Activated CD8-positive, alpha-beta T cell treated with anti-CD3 and anti-CD28 coated beads, Interleukin-2, amount 10 ng/mL, durations not matched to agents 7 days and 5 days (primary cell): ENCODE measurements at regions not wholly inside any gene's neighbourhood (a gene's known extent, or its start where the extent isn't known, plus 50 kb on each side); places are given as distances from the start of the nearest gene placed in this dataset.

Source experiments
- ATAC-seq: fragments of 150-1000 bp; cut with Tn5 transposase; one replicate; pipeline ENCODE4 v1.10.0; 2021; ENCODE audit warnings: moderate library complexity
- CTCF ChIA-PET: fragments of 350-600 bp; sonication (Branson Sonifier 250); formaldehyde crosslinking; loops from one replicate; lab custom pipeline; 2021; ENCODE audit warnings: antibody characterized with exemption; lab: Charles Lee
- POLR2A ChIA-PET: fragments of 350-600 bp; sonication (Branson Sonifier 250); formaldehyde crosslinking; loops from one replicate; lab custom pipeline; 2021; ENCODE audit warnings: antibody characterized with exemption; lab: Charles Lee
- DNase-seq: peaks from one replicate; pipeline ENCODE4 v3.0.0-alpha.2; 2020
- H3K27ac Mint-ChIP-seq: one replicate; pipeline ENCODE4 v1.8.0; 2021; ENCODE audit warnings: mild to moderate bottlenecking, mixed read lengths
- H3K27me3 Mint-ChIP-seq: one replicate; pipeline ENCODE4 v1.8.0; 2021; ENCODE audit warnings: low read depth, mixed read lengths
- H3K36me3 Mint-ChIP-seq: one replicate; pipeline ENCODE4 v1.8.0; 2021; ENCODE audit warnings: low read depth, mixed read lengths
- H3K4me1 Mint-ChIP-seq: one replicate; pipeline ENCODE4 v1.8.0; 2021; ENCODE audit warnings: low read depth, mixed read lengths
- H3K4me3 Mint-ChIP-seq: one replicate; pipeline ENCODE4 v1.8.0; 2021; ENCODE audit warnings: mild to moderate bottlenecking, mixed read lengths
- H3K9me3 Mint-ChIP-seq: one replicate; pipeline ENCODE4 v1.8.0; 2022; ENCODE audit warnings: mixed read lengths; ENCODE audit not compliant: insufficient read depth

- H3K27ac Mint-ChIP-seq: no peak overlapping the region
- peaks cover 4% of the 10 kb centered on the region for H3K9me3 Mint-ChIP-seq
- ATAC-seq (no peak), DNase-seq (no peak)
- H3K36me3 Mint-ChIP-seq: no peaks in the 10 kb centered on the region
- H3K4me3 Mint-ChIP-seq: no peak overlapping the region
- ChIA-PET POLR2A (no interaction called here), CTCF (interaction anchor here (0.9 kb wide), 1 partner anchor 377 kb away, joined by 3 read pairs; no protein-coding TSS in a partner anchor)
- peaks cover 22% of the 10 kb centered on the region for H3K27me3 Mint-ChIP-seq
- no peaks in the 10 kb centered on the region for H3K4me1 Mint-ChIP-seq
Measured at GRCh38 chr10:78424723-78425122, 391.1 kb downstream of the RPS24 start.

GRCh38 chr10:78426181-78426580 lies 392.5 kb downstream of the RPS24 start:
- H3K27ac Mint-ChIP-seq: no peak overlapping the region
- ChIA-PET POLR2A (no interaction called here), CTCF (no interaction called here)
- H3K4me1 Mint-ChIP-seq: no peaks in the 10 kb centered on the region
- H3K4me3 Mint-ChIP-seq: no peak overlapping the region
- H3K36me3 Mint-ChIP-seq: no peaks in the 10 kb centered on the region
- peaks cover 28% of the 10 kb centered on the region for H3K27me3 Mint-ChIP-seq
- ATAC-seq (no peak), DNase-seq (no peak)
- peaks cover 4% of the 10 kb centered on the region for H3K9me3 Mint-ChIP-seq

- DNase-seq (no peak), ATAC-seq (no peak)
- CTCF ChIA-PET: interaction anchor here (0.9 to 1.2 kb wide), 3 partner anchors 380 to 769 kb away, joined by 3 to 4 read pairs (median 3); no protein-coding TSS in a partner anchor
- Mint-ChIP-seq H3K4me3 (no peak overlapping the region), H3K27me3 (peaks cover 33% of the 10 kb centered on the region), H3K36me3 (no peaks in the 10 kb centered on the region), H3K9me3 (peaks cover 4% of the 10 kb centered on the region), H3K27ac (no peak overlapping the region), H3K4me1 (no peaks in the 10 kb centered on the region)
- POLR2A ChIA-PET: no interaction called here
Measured at GRCh38 chr10:78427497-78428031, 393.9 kb downstream of the RPS24 start.

- Mint-ChIP-seq H3K4me1 (no peaks in the 10 kb centered on the region), H3K4me3 (no peak overlapping the region), H3K27ac (no peak overlapping the region), H3K9me3 (peaks cover 4% of the 10 kb centered on the region), H3K36me3 (no peaks in the 10 kb centered on the region), H3K27me3 (peaks cover 33% of the 10 kb centered on the region)
- ATAC-seq: no peak
- CTCF ChIA-PET: interaction anchor here (0.8 to 1.0 kb wide), 3 partner anchors 67 to 767 kb away, joined by 3 to 4 read pairs (median 3); no protein-coding TSS in a partner anchor
- no peak for DNase-seq
- POLR2A ChIA-PET: no interaction called here
Measured at GRCh38 chr10:78428579-78428978, 394.9 kb downstream of the RPS24 start.

DNA sequence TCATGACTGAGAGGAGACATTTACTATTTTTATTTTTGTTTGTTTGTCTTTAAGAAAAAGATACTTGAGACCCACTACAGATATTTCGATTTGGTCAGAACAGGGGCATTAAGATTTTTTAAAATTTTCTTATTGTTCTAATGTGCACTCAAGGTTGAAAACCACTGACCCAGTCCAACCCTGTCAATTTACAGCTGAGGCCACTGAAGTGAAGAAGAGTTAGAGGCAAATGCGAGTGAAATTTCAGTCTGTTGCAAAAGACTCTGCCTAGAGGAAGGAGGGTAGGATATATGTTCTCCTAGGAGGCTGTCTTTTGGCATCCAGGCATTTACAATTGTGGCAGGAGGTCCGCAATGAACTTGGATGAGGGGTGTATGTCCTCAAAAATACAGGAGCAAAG lies 396.3 kb downstream of the RPS24 start:
- peaks cover 4% of the 10 kb centered on the region for H3K9me3 Mint-ChIP-seq
- POLR2A ChIA-PET: no interaction called here
- H3K27ac Mint-ChIP-seq: no peak overlapping the region
- no peak for ATAC-seq
- CTCF ChIA-PET: no interaction called here
- no peaks in the 10 kb centered on the region for H3K36me3 Mint-ChIP-seq
- DNase-seq: no peak
- no peak overlapping the region for H3K4me3 Mint-ChIP-seq
- no peaks in the 10 kb centered on the region for H3K4me1 Mint-ChIP-seq
- H3K27me3 Mint-ChIP-seq: peaks cover 33% of the 10 kb centered on the region

DNA sequence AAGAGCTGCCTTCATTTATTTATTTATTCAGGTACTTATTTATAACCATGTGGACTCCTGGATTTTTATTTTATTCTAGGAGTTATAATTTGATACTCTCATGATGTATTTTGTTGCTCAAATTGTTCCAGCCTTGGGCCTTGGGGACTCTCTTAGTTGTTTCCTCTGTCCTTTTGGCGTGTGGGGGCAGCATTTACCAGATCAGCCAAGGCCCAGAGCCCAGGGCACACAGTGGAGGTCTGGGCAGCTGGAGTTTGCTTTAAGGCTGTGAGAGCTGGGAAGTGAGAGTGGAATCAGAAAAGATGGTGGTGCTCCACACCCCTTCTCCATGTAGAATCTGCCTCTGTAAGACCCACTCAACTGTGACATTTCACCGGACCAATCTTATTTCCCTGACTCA lies 398.9 kb downstream of the RPS24 start:
- H3K4me3 Mint-ChIP-seq: no peak overlapping the region

GRCh38 chr10:78433076-78433595 lies 399.5 kb downstream of the RPS24 start:
- peaks cover 23% of the 10 kb centered on the region for H3K27me3 Mint-ChIP-seq
- H3K9me3 Mint-ChIP-seq: no peaks in the 10 kb centered on the region
- H3K4me1 Mint-ChIP-seq: no peaks in the 10 kb centered on the region
- ChIA-PET POLR2A (no interaction called here), CTCF (no interaction called here)
- ATAC-seq (no peak), DNase-seq (no peak)
- no peak overlapping the region for H3K27ac Mint-ChIP-seq
- H3K36me3 Mint-ChIP-seq: no peaks in the 10 kb centered on the region
- no peak overlapping the region for H3K4me3 Mint-ChIP-seq

More for the DNA sequence above, 398.9 kb downstream of the RPS24 start:
- Mint-ChIP-seq H3K36me3 (no peaks in the 10 kb centered on the region), H3K27ac (no peak overlapping the region), H3K27me3 (peaks cover 29% of the 10 kb centered on the region), H3K9me3 (no peaks in the 10 kb centered on the region), H3K4me1 (no peaks in the 10 kb centered on the region)
- ChIA-PET POLR2A (no interaction called here), CTCF (no interaction called here)
- no peak for DNase-seq
- no peak for ATAC-seq

GRCh38 chr10:78433766-78434535 lies 400.3 kb downstream of the RPS24 start:
- Mint-ChIP-seq H3K27me3 (peaks cover 19% of the 10 kb centered on the region), H3K27ac (no peak overlapping the region), H3K36me3 (no peaks in the 10 kb centered on the region), H3K9me3 (no peaks in the 10 kb centered on the region), H3K4me3 (no peak overlapping the region), H3K4me1 (no peaks in the 10 kb centered on the region)
- POLR2A ChIA-PET: interaction anchor here (0.5 kb wide), 1 partner anchor 36 kb away, joined by 3 read pairs; no protein-coding TSS in a partner anchor
- no peak for ATAC-seq
- DNase-seq: no peak
- CTCF ChIA-PET: no interaction called here

- ChIA-PET POLR2A (no interaction called here), CTCF (no interaction called here)
- Mint-ChIP-seq H3K4me3 (no peak overlapping the region), H3K4me1 (no peaks in the 10 kb centered on the region), H3K27ac (no peak overlapping the region), H3K36me3 (no peaks in the 10 kb centered on the region), H3K27me3 (peaks cover 10% of the 10 kb centered on the region), H3K9me3 (no peaks in the 10 kb centered on the region)
- ATAC-seq: no peak
- no peak for DNase-seq
Measured at GRCh38 chr10:78434886-78435285, 401.2 kb downstream of the RPS24 start.

- H3K9me3 Mint-ChIP-seq: no peaks in the 10 kb centered on the region
- H3K27ac Mint-ChIP-seq: no peak overlapping the region
- ATAC-seq (no peak), DNase-seq (no peak)
- H3K4me1 Mint-ChIP-seq: no peaks in the 10 kb centered on the region
- H3K4me3 Mint-ChIP-seq: no peak overlapping the region
- no peaks in the 10 kb centered on the region for H3K36me3 Mint-ChIP-seq
- peaks cover 7% of the 10 kb centered on the region for H3K27me3 Mint-ChIP-seq
- POLR2A ChIA-PET: no interaction called here
- CTCF ChIA-PET: no interaction called here
Measured at GRCh38 chr10:78435484-78436221, 402.0 kb downstream of the RPS24 start.

DNA sequence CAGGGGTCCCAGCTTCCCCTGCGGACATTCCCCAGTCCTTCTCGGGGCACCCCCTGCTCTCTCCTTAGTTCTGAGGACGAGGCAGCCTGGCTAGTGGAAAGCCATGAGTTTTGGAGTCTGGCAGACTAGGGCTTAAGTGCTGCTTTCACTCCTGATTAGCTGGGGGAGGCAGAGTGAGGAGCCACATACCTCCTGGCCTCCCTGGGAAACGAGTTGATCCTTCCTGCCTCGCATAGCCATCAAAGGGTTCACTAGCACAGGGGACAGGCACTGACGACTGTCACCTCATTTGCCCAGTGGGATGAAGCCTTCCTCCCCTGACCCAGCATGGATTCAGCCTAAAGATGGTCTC lies 402.5 kb downstream of the RPS24 start:
- ATAC-seq (no peak), DNase-seq (no peak)
- no peaks in the 10 kb centered on the region for H3K4me1 Mint-ChIP-seq
- no peaks in the 10 kb centered on the region for H3K9me3 Mint-ChIP-seq
- H3K4me3 Mint-ChIP-seq: no peak overlapping the region
- H3K27ac Mint-ChIP-seq: no peak overlapping the region
- ChIA-PET POLR2A (no interaction called here), CTCF (no interaction called here)
- H3K27me3 Mint-ChIP-seq: peaks cover 6% of the 10 kb centered on the region
- H3K36me3 Mint-ChIP-seq: no peaks in the 10 kb centered on the region
